CD14-positive monocyte (primary cell): ENCODE measurements at regions not wholly inside any gene's neighbourhood (a gene's known extent, or its start where the extent isn't known, plus 50 kb on each side); places are given as distances from the start of the nearest gene placed in this dataset.
"Not testable (repeated sequence)": the region's sequence is repeated elsewhere in the genome, so short reads cannot be mapped to it uniquely, and the experiment has no call there.

Source experiments
- DNase-seq, 3 donors: peaks; one replicate each; pipeline ENCODE4 v3.0.0-alpha.2; 2011 to 2022
- H2AFZ ChIP-seq: 2 replicates; pipeline ENCODE4 v1.6.0; 2012; ENCODE audit warnings: mild to moderate bottlenecking, low read depth, low read length, inconsistent platforms; ENCODE audit not compliant: insufficient read depth, poor library complexity, severe bottlenecking
- H3K27ac ChIP-seq, 2 donors: 1 replicate in 1 of 2; 2 replicates in 1 of 2; pipeline ENCODE4 v1.5.1; 2012 to 2013; ENCODE audit warnings: low read length in 2 of 2, control low read depth in 1 of 2, inconsistent platforms in 1 of 2, low read depth in 1 of 2, mild to moderate bottlenecking in 1 of 2
- H3K27me3 ChIP-seq, 2 donors: one replicate each; pipeline versions ENCODE4 v1.6.0 to v1.6.1; 2011 to 2013; ENCODE audit warnings: low read length in 2 of 2; ENCODE audit not compliant: control insufficient read depth in 2 of 2, insufficient read depth in 2 of 2
- H3K36me3 ChIP-seq, 2 donors: replicated peaks in 1 of 2; 1 replicate in 1 of 2; 2 replicates in 1 of 2; pipeline versions ENCODE4 v1.5.1 to v1.6.1; 2012 to 2013; ENCODE audit warnings: low read length in 2 of 2, control low read depth in 1 of 2, inconsistent platforms in 1 of 2, mild to moderate bottlenecking in 1 of 2; ENCODE audit not compliant: insufficient read depth in 2 of 2, control insufficient read depth in 1 of 2
- H3K4me1 ChIP-seq, 2 donors: 1 replicate in 1 of 2; 2 replicates in 1 of 2; pipeline versions ENCODE4 v1.5.1 to v1.6.1; 2012 to 2013; ENCODE audit warnings: low read length in 2 of 2, control low read depth in 1 of 2, inconsistent platforms in 1 of 2, mild to moderate bottlenecking in 1 of 2, moderate library complexity in 1 of 2; ENCODE audit not compliant: insufficient read depth in 2 of 2, control insufficient read depth in 1 of 2
- H3K4me2 ChIP-seq: replicated peaks from 2 replicates; pipeline ENCODE3; 2012; ENCODE audit warnings: low read length, moderate library complexity, mild to moderate bottlenecking; ENCODE audit not compliant: poor library complexity, severe bottlenecking; ENCODE audit errors: extremely low read depth
- H3K4me3 ChIP-seq, 3 experiments: fragments of 200-600 bp in 1 of 3; sonication (generic) in 1 of 3; replicated peaks in 1 of 3; 1 replicate in 2 of 3; 2 replicates in 1 of 3; pipeline ENCODE4 v1.5.1; 2011 to 2013; ENCODE audit warnings: low read length in 3 of 3, mild to moderate bottlenecking in 3 of 3, control low read depth in 2 of 3, low read depth in 2 of 3, inconsistent platforms in 1 of 3, moderate library complexity in 1 of 3
- H3K79me2 ChIP-seq: 2 replicates; pipeline ENCODE4 v1.6.0; 2012; ENCODE audit warnings: mild to moderate bottlenecking, control low read depth, inconsistent platforms, low read length, moderate library complexity; ENCODE audit not compliant: insufficient read depth
- H3K9ac ChIP-seq: 2 replicates; pipeline ENCODE4 v1.6.0; 2017; ENCODE audit warnings: low read length, mild to moderate bottlenecking; ENCODE audit not compliant: insufficient read depth, poor library complexity, severe bottlenecking
- H3K9me3 ChIP-seq, 2 donors: replicated peaks in 1 of 2; 1 replicate in 1 of 2; 2 replicates in 1 of 2; pipeline versions ENCODE4 v1.5.1 to v1.6.1; 2012 to 2013; ENCODE audit warnings: low read length in 2 of 2, control low read depth in 1 of 2; ENCODE audit not compliant: control insufficient read depth in 1 of 2, insufficient read depth in 1 of 2
- H4K20me1 ChIP-seq: 2 replicates; pipeline ENCODE4 v1.6.0; 2012; ENCODE audit warnings: mild to moderate bottlenecking, low read length, control low read depth, moderate library complexity; ENCODE audit not compliant: insufficient read depth
- H3K27ac Mint-ChIP-seq, 7 donors: one replicate each; pipeline ENCODE4 v1.8.0; 2020; ENCODE audit warnings: mild to moderate bottlenecking in 7 of 7, mixed read lengths in 7 of 7, moderate library complexity in 6 of 7, inconsistent platforms in 2 of 7
- H3K27me3 Mint-ChIP-seq, 3 donors: one replicate each; pipeline ENCODE4 v1.8.0; 2021 to 2022; ENCODE audit warnings: low read depth in 3 of 3, mild to moderate bottlenecking in 3 of 3, mixed read lengths in 3 of 3, moderate library complexity in 3 of 3, inconsistent platforms in 1 of 3
- H3K36me3 Mint-ChIP-seq, 2 donors: one replicate each; pipeline ENCODE4 v1.8.0; 2020; ENCODE audit warnings: mixed read lengths in 2 of 2, inconsistent platforms in 1 of 2, mild to moderate bottlenecking in 1 of 2
- H3K4me1 Mint-ChIP-seq: one replicate; pipeline ENCODE4 v1.8.0; 2020; ENCODE audit warnings: mild to moderate bottlenecking, mixed read lengths
- H3K4me3 Mint-ChIP-seq, 2 donors: one replicate each; pipeline ENCODE4 v1.8.0; 2020; ENCODE audit warnings: mild to moderate bottlenecking in 2 of 2, mixed read lengths in 2 of 2, moderate library complexity in 1 of 2
- H3K9me3 Mint-ChIP-seq, 7 donors: one replicate each; pipeline ENCODE4 v1.8.0; 2020 to 2022; ENCODE audit warnings: mixed read lengths in 7 of 7, mild to moderate bottlenecking in 6 of 7, moderate library complexity in 6 of 7, inconsistent platforms in 2 of 7
- CTCF ChIP-seq: fragments of 200-600 bp; IDR thresholded peaks from one replicate; pipeline ENCODE4 v1.8.0; 2022; ENCODE audit warnings: antibody characterized with exemption, mild to moderate bottlenecking
- WGBS: methylation state at CpG from one replicate; pipeline ENCODE4 v1.1.5; 2013; ENCODE audit warnings: missing lambda C conversion rate; ENCODE audit not compliant: insufficient coverage; 5-methylcytosine and 5-hydroxymethylcytosine counted together
- intact Hi-C, 2 donors: fragments of 100-400 bp; cut with micrococcal nuclease; formaldehyde crosslinking; loops; one replicate each; pipeline versions ENCODE4 v1.15.0 to v1.15.1; 2023

DNA sequence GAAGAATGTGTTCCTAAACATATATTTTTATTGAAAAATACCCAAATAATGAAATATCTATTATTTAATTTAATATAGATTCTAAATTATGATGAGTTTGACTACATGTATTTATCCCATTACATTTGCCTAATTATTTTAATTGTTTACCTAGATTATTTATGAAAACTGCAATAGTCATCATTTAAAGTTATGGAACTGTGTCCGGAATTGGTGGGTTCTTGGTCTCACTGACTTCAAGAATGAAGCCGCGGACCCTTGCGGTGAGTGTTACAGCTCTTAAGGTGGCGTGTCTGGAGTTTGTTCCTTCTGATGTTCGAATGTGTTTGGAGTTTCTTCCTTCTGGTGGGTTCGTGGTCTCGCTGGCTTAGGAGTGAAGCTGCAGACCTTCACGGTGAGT lies 96.5 kb downstream of the CHCHD4 start:
- not testable (repeated sequence) for H3K27ac ChIP-seq

DNA sequence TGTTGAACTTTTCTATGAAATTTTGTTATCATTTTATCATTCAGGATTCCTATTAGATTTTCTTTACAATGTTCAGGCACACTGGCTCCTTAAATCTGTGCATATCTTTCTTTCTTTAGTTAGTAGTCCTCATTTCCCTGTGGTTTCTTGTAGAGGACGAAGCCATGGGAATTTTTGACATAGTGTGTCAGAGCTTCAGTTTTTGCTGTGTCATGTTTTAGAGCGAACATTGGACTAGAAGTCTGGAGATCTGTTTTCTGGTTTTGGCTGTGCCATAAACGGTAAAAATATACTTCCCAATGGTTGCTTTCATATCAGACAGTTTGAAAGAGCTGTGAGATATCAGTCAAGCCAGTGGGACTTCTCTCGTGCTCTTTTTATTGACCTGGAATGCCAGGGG lies 105.2 kb downstream of the CHCHD4 start:
- Histone ChIP-seq H3K36me3 (no peaks in the 10 kb centered on the region), H3K9ac (no peak overlapping the region), H3K9me3 (peaks cover 0 to 11% of the 10 kb centered on the region in 2 donors), H3K27ac (no peak overlapping the region), H3K4me3 (no peak overlapping the region), H2AFZ (no peak overlapping the region), H3K79me2 (no peaks in the 10 kb centered on the region), H3K4me2 (no peak overlapping the region), H3K27me3 (no peaks in the 10 kb centered on the region), H3K4me1 (no peaks in the 10 kb centered on the region), H4K20me1 (no peaks in the 10 kb centered on the region)
- no peak for TF ChIP-seq CTCF
- 85% methylated on average over 2 of the region's 4 CpGs for WGBS
- H3K9me3 Mint-ChIP-seq = peaks cover 4 to 28% (median 11%) of the 10 kb centered on the region in 7 donors
- no peaks in the 10 kb centered on the region for H3K4me1 Mint-ChIP-seq
- DNase-seq = no peak
- intact Hi-C loops = no loop called here
- no peaks in the 10 kb centered on the region for H3K27me3 Mint-ChIP-seq
- H3K4me3 Mint-ChIP-seq = no peak overlapping the region
- no peak overlapping the region for H3K27ac Mint-ChIP-seq
- H3K36me3 Mint-ChIP-seq = no peaks in the 10 kb centered on the region

More for the DNA sequence above, 96.5 kb downstream of the CHCHD4 start:
- H3K36me3 Mint-ChIP-seq, DNase-seq, H3K4me3 ChIP-seq, H3K4me2 ChIP-seq, intact Hi-C loops, H3K79me2 ChIP-seq, H3K4me1 Mint-ChIP-seq, H4K20me1 ChIP-seq, H3K9me3 ChIP-seq, H3K27ac Mint-ChIP-seq, H3K4me1 ChIP-seq, H3K27me3 ChIP-seq, H3K27me3 Mint-ChIP-seq, H3K4me3 Mint-ChIP-seq, H3K36me3 ChIP-seq, H3K9ac ChIP-seq, H2AFZ ChIP-seq: not testable (repeated sequence)
- peaks cover 8 to 25% (median 16%) of the 10 kb centered on the region in 7 donors for H3K9me3 Mint-ChIP-seq
- WGBS = 87% methylated on average over 3 of the region's 9 CpGs
